NCI-H748 (cell line): ENCODE measurements at regions not wholly inside any gene's neighbourhood (a gene's known extent, or its start where the extent isn't known, plus 50 kb on each side); places are given as distances from the start of the nearest gene placed in this dataset.

Experiments
- DNase-seq: peaks from one replicate; lab custom pipeline; 2025; ENCODE audit not compliant: unreplicated experiment; lab: John Stamatoyannopoulos, UW

- no peak for DNase-seq
These were observed 246.8 kb upstream of the KCNG1 start for GRCh38 chr20:51269671-51270070.

DNA sequence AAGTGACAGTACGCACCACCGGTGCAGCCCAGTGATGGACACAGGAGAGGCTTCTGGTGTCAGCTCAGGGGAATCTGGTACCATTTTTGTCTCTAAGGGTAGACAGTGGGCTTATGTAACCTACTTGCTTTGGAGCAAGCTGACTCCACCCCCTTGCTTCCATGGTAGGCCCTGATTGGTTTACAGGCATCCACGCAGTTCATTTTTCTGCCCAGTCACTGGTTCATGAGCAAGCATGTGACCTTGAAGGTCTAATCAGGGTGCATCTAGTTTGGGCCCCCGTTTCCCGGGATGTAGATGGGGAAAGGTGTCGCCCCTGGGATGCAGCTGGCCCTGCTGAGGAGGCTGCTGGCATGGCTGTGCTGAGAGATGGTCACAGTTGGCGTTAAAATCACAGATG lies 244.8 kb upstream of the KCNG1 start:
- DNase-seq = no peak

GRCh38 chr20:51266353-51266752 lies 243.4 kb upstream of the KCNG1 start:
- DNase-seq = no peak

DNA sequence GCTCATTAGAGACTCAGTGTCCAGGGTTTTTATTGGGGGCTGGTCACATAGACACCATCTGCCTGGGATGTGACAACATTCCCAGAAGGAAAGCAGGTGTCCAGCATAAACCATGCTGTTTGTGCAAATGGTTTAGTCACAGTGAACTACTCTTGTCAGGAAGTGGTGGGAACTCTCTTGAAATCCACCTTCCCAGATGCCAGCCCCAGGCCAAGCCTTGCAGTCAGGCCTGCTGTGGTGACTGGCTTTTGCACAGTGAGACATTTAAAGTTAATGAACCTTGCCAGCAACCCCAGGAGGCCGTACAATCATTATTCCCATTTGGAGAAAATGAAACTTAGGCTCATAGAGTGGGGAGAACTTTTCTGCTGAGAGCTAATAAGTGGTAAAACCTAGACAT lies 242.5 kb upstream of the KCNG1 start:
- DNase-seq = no peak

DNA sequence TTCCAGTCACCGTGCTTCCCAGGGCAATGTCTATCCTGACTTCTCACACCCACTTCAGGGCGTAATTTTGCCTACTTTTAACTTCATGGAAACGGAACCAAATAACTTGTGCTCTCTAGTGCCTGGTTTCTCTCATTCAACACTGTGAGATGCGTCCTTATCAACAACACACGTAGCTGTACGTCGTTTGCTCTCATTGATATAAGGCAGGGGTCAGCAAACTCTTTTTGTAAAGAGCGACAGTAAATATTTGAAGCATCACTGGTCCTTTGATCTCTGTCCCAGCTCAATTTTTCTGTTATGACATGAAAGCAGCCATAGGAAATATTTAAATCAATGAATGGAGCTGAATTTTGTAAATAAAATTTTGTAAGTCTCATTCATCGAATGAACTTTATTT lies 239.3 kb upstream of the KCNG1 start:
- no peak for DNase-seq

DNA sequence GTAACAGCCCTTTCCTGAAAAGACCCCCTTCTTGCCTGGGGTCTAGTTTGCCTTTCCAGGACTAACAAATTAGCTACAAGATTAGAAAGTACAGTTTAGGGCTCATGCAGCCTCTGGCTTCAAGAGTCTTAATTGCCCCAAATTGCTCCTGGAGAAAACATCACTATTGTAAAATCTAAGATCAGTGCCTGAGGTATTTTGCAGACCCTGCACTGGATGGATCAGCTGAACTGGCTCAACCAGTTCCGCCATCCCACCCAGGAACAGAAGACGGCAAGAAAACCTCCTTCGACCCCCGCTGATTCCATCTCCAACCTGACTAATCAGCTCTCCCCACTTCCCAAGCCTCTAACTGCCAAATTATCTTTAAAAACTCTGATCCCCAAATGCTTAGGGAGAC lies 236.5 kb upstream of the KCNG1 start:
- no peak for DNase-seq

DNA sequence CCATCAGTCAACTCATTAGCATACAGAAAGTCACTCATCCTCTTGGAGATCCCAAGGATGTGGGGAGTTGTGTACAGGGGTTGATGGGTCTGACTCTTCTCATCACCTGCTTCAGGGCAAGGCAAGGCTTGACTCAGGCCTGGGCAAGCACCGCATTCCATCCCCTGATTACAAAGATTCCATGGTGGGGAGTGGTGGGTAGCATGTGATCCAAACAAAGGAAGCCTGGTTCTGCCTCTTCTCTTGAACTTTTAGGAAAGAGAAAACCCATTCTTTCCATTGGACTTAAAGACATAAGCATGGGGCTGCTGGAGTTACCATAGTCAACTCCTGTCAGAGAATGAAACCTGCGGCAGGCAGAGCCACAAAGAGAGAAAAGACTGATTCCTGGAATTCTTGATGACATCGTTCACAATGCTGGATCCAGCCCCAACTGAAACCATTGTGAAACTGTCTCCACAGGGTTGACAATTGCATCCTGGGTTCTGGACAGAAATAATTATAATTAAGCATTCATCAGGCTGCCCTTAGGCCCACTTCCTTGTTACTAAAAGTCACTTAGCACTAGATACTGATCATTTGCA lies 235.8 kb upstream of the KCNG1 start:
- no peak for DNase-seq

- no peak for DNase-seq
These were observed 232.5 kb upstream of the KCNG1 start for GRCh38 chr20:51255417-51255816.

DNA sequence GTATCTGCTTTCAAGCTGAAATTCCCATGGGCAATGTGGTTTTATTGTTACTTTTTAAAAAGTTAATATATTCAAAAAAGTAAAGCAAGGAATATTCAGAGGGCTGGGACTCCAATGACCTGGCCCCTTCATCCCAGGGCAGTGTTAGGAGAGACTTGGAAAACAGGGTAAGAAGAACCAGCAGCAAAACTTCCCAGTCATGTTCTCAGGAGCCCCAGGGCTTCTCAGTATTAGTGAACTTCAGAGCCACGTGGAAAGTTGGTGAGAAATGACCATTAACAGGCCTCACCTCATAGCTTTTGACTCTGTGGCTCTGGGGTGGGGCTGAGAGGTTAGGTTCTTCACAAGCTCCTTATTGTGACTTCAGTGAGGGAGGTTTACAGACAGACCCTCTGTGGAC lies 230.4 kb upstream of the KCNG1 start:
- DNase-seq = no peak

GRCh38 chr20:51249781-51250180 lies 226.9 kb upstream of the KCNG1 start:
- no peak for DNase-seq

GRCh38 chr20:51249215-51249614 lies 226.3 kb upstream of the KCNG1 start:
- DNase-seq = no peak

DNA sequence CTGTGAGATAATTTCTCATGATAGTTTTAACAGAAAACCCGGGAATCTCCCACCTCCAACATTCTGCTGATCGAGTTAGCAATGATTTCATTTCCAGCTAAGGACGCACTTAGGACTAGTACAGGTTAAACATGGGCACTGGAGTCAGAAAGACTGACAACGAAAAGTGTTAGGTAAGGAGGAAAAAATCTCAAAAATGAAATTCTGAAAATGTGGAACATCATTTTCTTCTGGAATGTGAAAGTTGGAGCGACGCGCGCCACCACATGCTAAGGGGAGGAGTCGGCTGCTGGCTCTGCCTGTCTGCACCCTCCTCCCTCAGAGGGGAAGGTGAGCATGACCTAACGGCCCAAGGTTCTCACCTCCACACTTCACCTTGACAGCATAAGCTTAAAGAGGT lies 221.6 kb upstream of the KCNG1 start:
- no peak for DNase-seq

DNA sequence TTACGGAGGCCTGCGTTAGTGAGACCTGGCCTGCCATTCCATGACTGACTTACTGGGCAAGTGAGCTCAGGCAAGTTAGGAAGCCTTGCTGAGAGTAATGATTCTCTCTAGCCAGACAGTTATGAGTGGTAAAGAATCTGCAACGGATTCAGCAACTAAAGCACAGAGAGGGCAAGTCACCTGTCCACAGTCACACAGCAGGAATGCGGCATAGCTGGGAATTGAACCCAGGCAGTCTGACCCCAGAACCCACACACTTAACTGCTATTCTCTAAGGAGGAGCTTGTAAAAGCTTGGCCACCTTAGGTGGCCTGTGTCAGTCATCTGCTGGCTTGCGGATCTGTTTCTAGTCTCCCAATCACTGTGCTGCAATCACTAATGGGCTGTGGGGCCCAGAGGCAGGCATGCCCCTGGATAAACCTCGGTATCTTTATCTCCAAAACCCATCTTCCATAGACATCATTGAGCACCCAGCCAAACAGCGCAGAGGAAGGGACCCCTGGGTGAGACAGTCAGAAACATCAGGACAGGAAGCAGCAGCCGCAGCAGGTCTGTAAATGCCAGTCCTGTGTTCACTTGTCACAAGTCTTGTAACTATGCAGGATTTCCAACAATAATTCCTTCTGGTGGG lies 215.9 kb upstream of the KCNG1 start:
- DNase-seq = no peak

- no peak for DNase-seq
These were observed 214.9 kb upstream of the KCNG1 start for GRCh38 chr20:51237791-51238190.

- no peak for DNase-seq
These were observed 214.4 kb upstream of the KCNG1 start for GRCh38 chr20:51237278-51237677.

GRCh38 chr20:51236421-51236820 lies 213.5 kb upstream of the KCNG1 start:
- no peak for DNase-seq

GRCh38 chr20:51233345-51233744 lies 210.4 kb upstream of the KCNG1 start:
- no peak for DNase-seq

- no peak for DNase-seq
These were observed 207.8 kb upstream of the KCNG1 start for GRCh38 chr20:51230727-51231126.

GRCh38 chr20:51228763-51229162 lies 205.9 kb upstream of the KCNG1 start:
- DNase-seq = no peak

- DNase-seq = no peak
These were observed 204.8 kb upstream of the KCNG1 start for GRCh38 chr20:51227744-51228143.

GRCh38 chr20:51223183-51223720 lies 200.3 kb upstream of the KCNG1 start:
- DNase-seq = no peak

- DNase-seq = no peak
These were observed 199.0 kb upstream of the KCNG1 start for GRCh38 chr20:51221791-51222408.

GRCh38 chr20:51221103-51221502 lies 198.2 kb upstream of the KCNG1 start:
- DNase-seq = no peak
